Ishikawa (cell line): ENCODE measurements at regions not wholly inside any gene's neighbourhood (a gene's known extent, or its start where the extent isn't known, plus 50 kb on each side); places are given as distances from the start of the nearest gene placed in this dataset.

Experiments
- CEBPB ChIP-seq: IDR thresholded peaks from 2 replicates; pipeline ENCODE4 v1.6.1; 2012
- EGR1 ChIP-seq: IDR thresholded peaks from 2 replicates; pipeline ENCODE4 v1.6.1; 2012
- EP300 ChIP-seq: IDR thresholded peaks from 2 replicates; pipeline ENCODE4 v1.6.1; 2012; ENCODE audit warnings: borderline replicate concordance
- MAX ChIP-seq: IDR thresholded peaks from 2 replicates; pipeline ENCODE4 v1.6.1; 2012
- TAF1 ChIP-seq: IDR thresholded peaks from 2 replicates; pipeline ENCODE4 v1.6.1; 2012; ENCODE audit warnings: low read depth, mild to moderate bottlenecking
- TCF12 ChIP-seq: IDR thresholded peaks from 2 replicates; pipeline ENCODE4 v1.6.1; 2012; ENCODE audit warnings: low read depth
- TF ChIP-seq, protein P1 (sequence below): IDR thresholded peaks from 2 replicates; pipeline ENCODE4 v1.6.1; 2012; ENCODE audit warnings: low read depth, mild to moderate bottlenecking

DNA sequence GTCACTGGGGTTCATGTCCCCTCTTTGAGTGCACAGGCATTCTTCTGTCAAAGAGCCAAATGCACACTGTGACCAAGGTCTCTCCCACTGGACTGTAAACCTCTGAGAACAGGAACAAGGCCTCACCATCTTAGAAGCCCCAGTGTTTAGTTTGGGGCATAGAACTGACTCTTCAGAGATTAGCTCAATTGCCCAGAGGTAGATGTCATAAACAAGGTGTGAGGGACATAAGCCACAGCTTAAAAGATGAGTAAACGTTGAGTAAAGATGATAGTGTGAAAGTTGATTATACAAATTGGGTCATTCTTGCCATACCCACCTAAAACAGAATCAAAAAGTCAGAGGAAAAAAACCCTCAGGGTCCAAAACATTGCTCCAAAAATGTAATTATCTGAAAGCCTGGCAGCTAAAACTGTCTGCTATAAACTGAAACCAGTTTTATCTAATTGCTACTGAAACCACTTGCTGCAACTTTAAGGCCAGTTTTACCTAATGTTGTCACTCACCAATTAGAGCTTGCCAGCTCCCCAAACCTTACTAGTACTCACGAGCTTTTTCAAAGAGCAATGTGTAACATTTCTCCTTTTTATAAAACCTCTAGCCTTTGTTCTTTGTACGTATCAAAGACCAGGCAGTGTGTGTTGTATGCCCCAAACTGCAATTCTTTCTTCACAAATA lies 415.2 kb downstream of the RAP2B start:
- TF ChIP-seq CEBPB (no peak), EGR1 (no peak), EP300 (no peak), MAX (no peak), TCF12 (no peak), TAF1 (no peak)
- TF ChIP-seq, protein P1, sequence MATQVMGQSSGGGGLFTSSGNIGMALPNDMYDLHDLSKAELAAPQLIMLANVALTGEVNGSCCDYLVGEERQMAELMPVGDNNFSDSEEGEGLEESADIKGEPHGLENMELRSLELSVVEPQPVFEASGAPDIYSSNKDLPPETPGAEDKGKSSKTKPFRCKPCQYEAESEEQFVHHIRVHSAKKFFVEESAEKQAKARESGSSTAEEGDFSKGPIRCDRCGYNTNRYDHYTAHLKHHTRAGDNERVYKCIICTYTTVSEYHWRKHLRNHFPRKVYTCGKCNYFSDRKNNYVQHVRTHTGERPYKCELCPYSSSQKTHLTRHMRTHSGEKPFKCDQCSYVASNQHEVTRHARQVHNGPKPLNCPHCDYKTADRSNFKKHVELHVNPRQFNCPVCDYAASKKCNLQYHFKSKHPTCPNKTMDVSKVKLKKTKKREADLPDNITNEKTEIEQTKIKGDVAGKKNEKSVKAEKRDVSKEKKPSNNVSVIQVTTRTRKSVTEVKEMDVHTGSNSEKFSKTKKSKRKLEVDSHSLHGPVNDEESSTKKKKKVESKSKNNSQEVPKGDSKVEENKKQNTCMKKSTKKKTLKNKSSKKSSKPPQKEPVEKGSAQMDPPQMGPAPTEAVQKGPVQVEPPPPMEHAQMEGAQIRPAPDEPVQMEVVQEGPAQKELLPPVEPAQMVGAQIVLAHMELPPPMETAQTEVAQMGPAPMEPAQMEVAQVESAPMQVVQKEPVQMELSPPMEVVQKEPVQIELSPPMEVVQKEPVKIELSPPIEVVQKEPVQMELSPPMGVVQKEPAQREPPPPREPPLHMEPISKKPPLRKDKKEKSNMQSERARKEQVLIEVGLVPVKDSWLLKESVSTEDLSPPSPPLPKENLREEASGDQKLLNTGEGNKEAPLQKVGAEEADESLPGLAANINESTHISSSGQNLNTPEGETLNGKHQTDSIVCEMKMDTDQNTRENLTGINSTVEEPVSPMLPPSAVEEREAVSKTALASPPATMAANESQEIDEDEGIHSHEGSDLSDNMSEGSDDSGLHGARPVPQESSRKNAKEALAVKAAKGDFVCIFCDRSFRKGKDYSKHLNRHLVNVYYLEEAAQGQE: no peak
